Neural crest cell (in vitro differentiated cells): ENCODE measurements at regions not wholly inside any gene's neighbourhood (a gene's known extent, or its start where the extent isn't known, plus 50 kb on each side); places are given as distances from the start of the nearest gene placed in this dataset.

Experiments
- DNase-seq: peaks from one replicate; pipeline ENCODE4 v3.0.0; 2021; ENCODE audit warnings: low read depth, mixed read lengths, low spot score
- H3K27ac Mint-ChIP-seq: one replicate; pipeline ENCODE4 v1.8.0; 2021; ENCODE audit warnings: mild to moderate bottlenecking, mixed read lengths; ENCODE audit not compliant: unreplicated experiment
- H3K27me3 Mint-ChIP-seq: 2 replicates; pipeline ENCODE4 v1.8.0; 2021; ENCODE audit warnings: low read depth, mild to moderate bottlenecking, mixed read lengths
- H3K36me3 Mint-ChIP-seq: 2 replicates; pipeline ENCODE4 v1.8.0; 2021; ENCODE audit warnings: low read depth, mild to moderate bottlenecking, mixed read lengths
- H3K4me1 Mint-ChIP-seq: 2 replicates; pipeline ENCODE4 v1.8.0; 2021; ENCODE audit warnings: mixed read lengths
- H3K4me3 Mint-ChIP-seq: one replicate; pipeline ENCODE4 v1.8.0; 2021; ENCODE audit warnings: mild to moderate bottlenecking, mixed read lengths
- H3K9me3 Mint-ChIP-seq: 2 replicates; pipeline ENCODE4 v1.8.0; 2021; ENCODE audit warnings: mixed read lengths
- TF ChIP-seq, protein P1 (sequence below): fragments of 200-600 bp; sonication (generic); conservative IDR thresholded peaks from 2 replicates; pipeline ENCODE4 v1.5.0; 2021; ENCODE audit warnings: antibody characterized with exemption, mild to moderate bottlenecking

DNA sequence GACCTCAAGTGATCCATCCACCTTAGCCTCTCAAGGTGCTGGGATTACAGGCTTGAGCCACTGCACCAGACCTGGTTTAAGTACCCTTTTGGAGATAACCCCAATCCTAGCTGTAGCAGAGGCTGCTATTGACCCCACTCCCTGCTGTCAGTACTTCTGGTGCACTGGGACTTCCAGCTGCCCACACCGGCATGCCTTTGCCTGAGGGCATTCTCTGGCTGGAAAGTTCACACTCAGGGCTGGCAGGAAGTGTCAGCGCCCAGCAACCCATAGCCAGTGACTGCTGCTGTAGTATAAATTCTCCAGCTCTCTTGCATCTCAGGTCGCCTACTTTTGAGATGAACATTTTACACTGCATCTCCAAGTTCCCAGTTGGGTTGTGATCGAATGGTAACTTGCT, 75.3 kb downstream of the UTRN start:
- peaks cover 16% of the 10 kb centered on the region for H3K4me1 Mint-ChIP-seq
- no peak overlapping the region for H3K27ac Mint-ChIP-seq
- no peaks in the 10 kb centered on the region for H3K9me3 Mint-ChIP-seq
- H3K27me3 Mint-ChIP-seq, result no peaks in the 10 kb centered on the region
- no peak overlapping the region for H3K4me3 Mint-ChIP-seq
- peak; percentile 14 for DNase-seq
- TF ChIP-seq, protein P1, sequence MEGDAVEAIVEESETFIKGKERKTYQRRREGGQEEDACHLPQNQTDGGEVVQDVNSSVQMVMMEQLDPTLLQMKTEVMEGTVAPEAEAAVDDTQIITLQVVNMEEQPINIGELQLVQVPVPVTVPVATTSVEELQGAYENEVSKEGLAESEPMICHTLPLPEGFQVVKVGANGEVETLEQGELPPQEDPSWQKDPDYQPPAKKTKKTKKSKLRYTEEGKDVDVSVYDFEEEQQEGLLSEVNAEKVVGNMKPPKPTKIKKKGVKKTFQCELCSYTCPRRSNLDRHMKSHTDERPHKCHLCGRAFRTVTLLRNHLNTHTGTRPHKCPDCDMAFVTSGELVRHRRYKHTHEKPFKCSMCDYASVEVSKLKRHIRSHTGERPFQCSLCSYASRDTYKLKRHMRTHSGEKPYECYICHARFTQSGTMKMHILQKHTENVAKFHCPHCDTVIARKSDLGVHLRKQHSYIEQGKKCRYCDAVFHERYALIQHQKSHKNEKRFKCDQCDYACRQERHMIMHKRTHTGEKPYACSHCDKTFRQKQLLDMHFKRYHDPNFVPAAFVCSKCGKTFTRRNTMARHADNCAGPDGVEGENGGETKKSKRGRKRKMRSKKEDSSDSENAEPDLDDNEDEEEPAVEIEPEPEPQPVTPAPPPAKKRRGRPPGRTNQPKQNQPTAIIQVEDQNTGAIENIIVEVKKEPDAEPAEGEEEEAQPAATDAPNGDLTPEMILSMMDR, result no peak
- H3K36me3 Mint-ChIP-seq, result no peaks in the 10 kb centered on the region

GRCh38 chr6:144361016-144361415, 75.9 kb downstream of the UTRN start:
- no peaks in the 10 kb centered on the region for H3K9me3 Mint-ChIP-seq
- no peak overlapping the region for H3K27ac Mint-ChIP-seq
- H3K4me1 Mint-ChIP-seq, result peaks cover 16% of the 10 kb centered on the region
- TF ChIP-seq, protein P1, result no peak
- H3K4me3 Mint-ChIP-seq, result no peak overlapping the region
- no peaks in the 10 kb centered on the region for H3K27me3 Mint-ChIP-seq
- no peak for DNase-seq
- no peaks in the 10 kb centered on the region for H3K36me3 Mint-ChIP-seq

- Mint-ChIP-seq H3K4me3 (no peak overlapping the region), H3K27ac (no peak overlapping the region)
- TF ChIP-seq, protein P1, result no peak
Observed at GRCh38 chr6:144362042-144363018, 77.2 kb downstream of the UTRN start.

DNA sequence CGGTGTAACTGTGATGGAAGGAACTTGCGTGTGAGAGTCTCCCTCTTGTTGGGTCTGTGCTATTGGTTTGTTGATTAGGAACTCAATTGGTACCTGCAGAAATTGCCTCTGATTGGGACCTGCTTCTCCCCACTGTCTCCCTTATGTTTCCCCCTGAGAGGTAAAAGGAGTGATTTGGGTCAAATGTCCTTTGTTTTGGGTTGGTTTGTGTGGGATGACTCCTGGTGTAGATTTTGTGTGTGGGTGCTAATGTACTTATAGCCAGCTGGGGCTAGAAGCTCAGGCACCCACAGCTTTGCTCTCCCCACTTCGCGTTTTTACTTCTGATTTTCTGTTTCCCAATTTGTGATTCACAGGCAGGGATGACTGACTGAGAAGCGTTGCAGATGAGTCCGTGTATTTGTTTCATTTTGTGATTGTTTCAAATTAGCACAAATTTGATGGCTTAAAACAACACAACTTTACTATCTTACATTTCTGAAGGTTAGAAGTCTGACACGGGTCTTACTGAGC, 79.1 kb downstream of the UTRN start:
- H3K27me3 Mint-ChIP-seq, result no peaks in the 10 kb centered on the region
- peaks cover 16% of the 10 kb centered on the region for H3K4me1 Mint-ChIP-seq
- H3K4me3 Mint-ChIP-seq, result no peak overlapping the region
- no peak for DNase-seq
- H3K9me3 Mint-ChIP-seq, result no peaks in the 10 kb centered on the region
- no peaks in the 10 kb centered on the region for H3K36me3 Mint-ChIP-seq
- TF ChIP-seq, protein P1, result no peak
- H3K27ac Mint-ChIP-seq, result no peak overlapping the region

More at GRCh38 chr6:144362042-144363018, 77.2 kb downstream of the UTRN start:
- no peaks in the 10 kb centered on the region for H3K36me3 Mint-ChIP-seq
- H3K9me3 Mint-ChIP-seq, result no peaks in the 10 kb centered on the region
- H3K4me1 Mint-ChIP-seq, result peaks cover 16% of the 10 kb centered on the region
- no peak for DNase-seq
- no peaks in the 10 kb centered on the region for H3K27me3 Mint-ChIP-seq

- DNase-seq, result no peak
- Mint-ChIP-seq H3K36me3 (peaks cover 3% of the 10 kb centered on the region), H3K9me3 (no peaks in the 10 kb centered on the region), H3K27me3 (no peaks in the 10 kb centered on the region), H3K4me1 (peaks cover 16% of the 10 kb centered on the region), H3K27ac (no peak overlapping the region), H3K4me3 (no peak overlapping the region)
- TF ChIP-seq, protein P1, result no peak
Observed at GRCh38 chr6:144364782-144365181, 79.6 kb downstream of the UTRN start.
